Posterior vena cava (tissue), 2 donors: ENCODE measurements at regions not wholly inside any gene's neighbourhood (a gene's known extent, or its start where the extent isn't known, plus 50 kb on each side); places are given as distances from the start of the nearest gene placed in this dataset.
"Not testable (repeated sequence)": the region's sequence is repeated elsewhere in the genome, so short reads cannot be mapped to it uniquely, and the experiment has no call there.

Experiments used
- DNase-seq: peaks from one replicate; pipeline ENCODE4 v3.0.0-alpha.2; 2020; ENCODE audit warnings: low spot score
- intact Hi-C, 2 donors: fragments of 100-400 bp; cut with DNase I; formaldehyde crosslinking; loops; one replicate each; pipeline versions ENCODE4 v1.14.1 to v1.14.2; 2022 to 2023
- donor health status: DM: yes; HTN: yes; CAD: no.
- donor health status: DM: yes; HTN: yes; CAD: no.

- intact Hi-C loops, result not testable (repeated sequence)
- peak; percentile 63 for DNase-seq
These were observed 2565.9 kb upstream of the TPTE start for GRCh38 chr21:7955358-7956073.

- intact Hi-C loops, DNase-seq: not testable (repeated sequence)
These were observed 2565.3 kb upstream of the TPTE start for GRCh38 chr21:7956074-7956452.

- intact Hi-C loops, DNase-seq: not testable (repeated sequence)
These were observed 2564.2 kb upstream of the TPTE start for GRCh38 chr21:7956998-7957712.

GRCh38 chr21:7957713-7958064, 2563.7 kb upstream of the TPTE start:
- intact Hi-C loops, result no loop called here
- no peak for DNase-seq
